ENCODE measurements at regions not wholly inside any gene's neighbourhood (a gene's known extent, or its start where the extent isn't known, plus 50 kb on each side); places are given as distances from the start of the nearest gene placed in this dataset.

DNA sequence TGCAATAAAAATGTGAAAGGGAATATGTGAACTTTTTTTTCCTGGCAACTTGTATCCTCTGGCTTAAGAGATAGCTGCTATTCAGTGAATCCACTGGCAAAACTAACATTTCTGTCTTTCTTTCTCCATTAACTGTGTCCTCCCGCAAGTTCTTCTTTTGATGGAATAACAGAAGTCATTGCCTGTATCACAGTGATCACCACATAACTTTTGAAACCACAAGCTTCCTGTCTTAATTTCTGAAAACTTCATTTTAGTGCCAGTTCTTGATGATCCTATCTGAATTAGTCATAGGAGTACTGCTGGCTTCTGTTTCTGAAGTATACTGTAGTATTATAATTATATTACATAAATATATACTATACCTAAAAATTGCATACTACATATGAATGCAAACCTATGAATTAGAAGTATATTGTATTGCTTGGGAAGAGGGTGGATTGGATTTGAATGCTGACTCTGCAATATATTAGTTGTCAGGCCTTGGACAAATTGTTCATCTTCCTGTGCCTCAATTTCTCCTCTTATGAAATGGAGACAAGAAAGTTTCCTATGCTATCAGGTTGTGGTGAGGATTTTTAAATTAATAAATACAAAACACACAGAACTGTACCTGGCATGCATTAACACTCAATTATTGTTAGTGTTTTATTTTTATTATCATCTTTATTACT, 441.6 kb downstream of the CETN3 start:
- Histone ChIP-seq H3K4me3 (ENCODE audit: insufficient read depth, low read depth, low read length, poor library complexity, severe bottlenecking) (no peak overlapping the region), H3K27ac (ENCODE audit: insufficient read depth, low read length, poor library complexity, severe bottlenecking) (no peak overlapping the region), H3K36me3 (ENCODE audit: control insufficient read depth, insufficient read depth, low read length) (no peaks in the 10 kb centered on the region), H3K4me1 (ENCODE audit: control insufficient read depth, insufficient read depth, low read length, poor library complexity, severe bottlenecking) (no peaks in the 10 kb centered on the region), H3K27me3 (replicated peaks; ENCODE audit: control insufficient read depth, insufficient read depth, low read length, poor library complexity, severe bottlenecking) (no peaks in the 10 kb centered on the region), H3K9me3 (ENCODE audit: control insufficient read depth, low read length) (no peaks in the 10 kb centered on the region)
- no peak for DNase-seq

DNA sequence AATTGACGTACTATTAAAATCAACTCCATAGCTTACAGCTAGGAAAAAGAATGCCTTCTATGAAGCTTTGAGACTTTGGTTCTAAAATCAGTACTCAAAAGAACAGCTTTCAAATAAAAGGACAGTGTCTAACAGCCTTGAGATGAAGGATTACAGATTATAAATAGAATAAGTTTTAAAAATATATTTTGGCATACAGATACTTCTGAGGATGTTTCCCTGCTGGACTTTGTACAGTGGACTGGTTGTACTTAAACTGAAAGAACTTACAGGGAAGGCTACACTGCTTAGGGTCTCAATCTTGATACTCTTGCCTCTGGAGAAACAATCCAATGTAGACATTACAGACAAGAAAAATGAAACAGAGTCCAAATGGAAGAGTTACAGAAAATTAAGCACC, 452.7 kb downstream of the CETN3 start:
- no peak overlapping the region for H3K4me3 ChIP-seq (ENCODE audit: insufficient read depth, low read depth, low read length, poor library complexity, severe bottlenecking)
- DNase-seq, result no peak
- no peaks in the 10 kb centered on the region for H3K4me1 ChIP-seq (ENCODE audit: control insufficient read depth, insufficient read depth, low read length, poor library complexity, severe bottlenecking)

DNA sequence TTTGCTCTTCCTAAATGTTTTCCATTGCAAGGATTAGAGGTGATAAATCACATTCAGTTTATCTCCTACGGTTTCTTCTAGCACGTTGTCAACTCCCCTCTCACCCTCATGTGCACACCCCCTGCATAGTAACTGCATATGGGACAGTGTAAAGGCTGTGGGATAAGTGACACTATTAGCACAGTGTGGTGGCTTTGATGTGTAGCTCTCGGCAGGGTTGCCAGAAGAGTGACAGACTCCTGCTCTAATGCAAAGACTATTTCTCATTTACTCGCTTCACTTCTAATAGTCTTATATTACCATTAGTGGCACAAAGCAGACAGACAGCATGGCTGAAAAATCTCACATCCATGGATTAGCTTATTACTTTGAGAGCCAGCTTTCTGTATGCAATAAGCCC, 454.6 kb downstream of the CETN3 start:
- Histone ChIP-seq H3K27me3 (replicated peaks; ENCODE audit: control insufficient read depth, insufficient read depth, low read length, poor library complexity, severe bottlenecking) (no peaks in the 10 kb centered on the region), H3K27ac (ENCODE audit: insufficient read depth, low read length, poor library complexity, severe bottlenecking) (no peak overlapping the region), H3K36me3 (ENCODE audit: control insufficient read depth, insufficient read depth, low read length) (no peaks in the 10 kb centered on the region), H3K4me3 (ENCODE audit: insufficient read depth, low read depth, low read length, poor library complexity, severe bottlenecking) (no peak overlapping the region), H3K9me3 (ENCODE audit: control insufficient read depth, low read length) (no peaks in the 10 kb centered on the region), H3K4me1 (ENCODE audit: control insufficient read depth, insufficient read depth, low read length, poor library complexity, severe bottlenecking) (no peaks in the 10 kb centered on the region)
- no peak for DNase-seq

More for the DNA sequence above, 452.7 kb downstream of the CETN3 start:
- no peaks in the 10 kb centered on the region for H3K36me3 ChIP-seq (ENCODE audit: control insufficient read depth, insufficient read depth, low read length)
- H3K9me3 ChIP-seq (ENCODE audit: control insufficient read depth, low read length), result no peaks in the 10 kb centered on the region
- H3K27ac ChIP-seq (ENCODE audit: insufficient read depth, low read length, poor library complexity, severe bottlenecking), result no peak overlapping the region
- H3K27me3 ChIP-seq (replicated peaks; ENCODE audit: control insufficient read depth, insufficient read depth, low read length, poor library complexity, severe bottlenecking), result no peaks in the 10 kb centered on the region

DNA sequence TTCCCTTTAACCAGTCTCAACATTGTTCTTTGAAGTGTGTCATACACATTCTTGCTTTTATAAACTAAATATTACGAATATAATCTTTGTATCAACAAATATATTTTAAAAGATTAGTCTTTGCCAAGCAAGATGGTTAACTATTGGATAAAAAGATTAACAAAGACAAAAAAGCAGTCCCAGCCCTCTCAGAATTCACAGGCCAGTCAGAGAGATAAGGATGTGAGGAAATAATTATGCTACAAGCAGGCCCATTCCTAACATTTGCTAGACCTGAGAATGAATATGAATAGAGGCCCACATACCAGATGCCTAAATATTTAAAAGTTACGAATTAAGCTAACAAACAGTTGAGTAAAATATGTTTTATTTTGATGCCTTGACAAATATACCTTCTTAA, 457.7 kb downstream of the CETN3 start:
- H3K4me1 ChIP-seq (ENCODE audit: control insufficient read depth, insufficient read depth, low read length, poor library complexity, severe bottlenecking), result no peaks in the 10 kb centered on the region

DNA sequence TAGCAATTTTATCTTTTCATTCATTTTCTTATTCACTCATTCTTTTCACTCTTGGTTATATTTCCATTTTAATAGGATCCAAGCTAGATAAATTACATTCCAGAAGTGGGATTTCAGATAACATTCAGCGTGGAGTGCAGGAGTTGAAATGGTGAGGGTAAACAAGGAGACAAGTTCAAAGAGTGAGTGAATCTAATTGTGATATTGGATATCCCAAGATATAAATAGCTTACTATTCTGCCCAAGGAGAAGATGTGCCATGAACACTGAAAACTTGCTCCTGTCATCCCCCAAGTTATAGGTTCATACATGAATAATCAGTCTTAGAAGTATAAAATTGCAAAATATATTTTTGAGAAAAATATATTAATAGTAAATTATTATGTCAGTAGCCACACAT, 459.3 kb downstream of the CETN3 start:
- H3K4me3 ChIP-seq (ENCODE audit: insufficient read depth, low read depth, low read length, poor library complexity, severe bottlenecking), result no peak overlapping the region
- H3K27me3 ChIP-seq (replicated peaks; ENCODE audit: control insufficient read depth, insufficient read depth, low read length, poor library complexity, severe bottlenecking), result no peaks in the 10 kb centered on the region
- no peak for DNase-seq
- H3K36me3 ChIP-seq (ENCODE audit: control insufficient read depth, insufficient read depth, low read length), result no peaks in the 10 kb centered on the region
- H3K9me3 ChIP-seq (ENCODE audit: control insufficient read depth, low read length), result no peaks in the 10 kb centered on the region
- H3K4me1 ChIP-seq (ENCODE audit: control insufficient read depth, insufficient read depth, low read length, poor library complexity, severe bottlenecking), result no peaks in the 10 kb centered on the region
- H3K27ac ChIP-seq (ENCODE audit: insufficient read depth, low read length, poor library complexity, severe bottlenecking), result no peak overlapping the region

More for the DNA sequence above, 457.7 kb downstream of the CETN3 start:
- Histone ChIP-seq H3K27me3 (replicated peaks; ENCODE audit: control insufficient read depth, insufficient read depth, low read length, poor library complexity, severe bottlenecking) (no peaks in the 10 kb centered on the region), H3K4me3 (ENCODE audit: insufficient read depth, low read depth, low read length, poor library complexity, severe bottlenecking) (no peak overlapping the region), H3K9me3 (ENCODE audit: control insufficient read depth, low read length) (no peaks in the 10 kb centered on the region), H3K36me3 (ENCODE audit: control insufficient read depth, insufficient read depth, low read length) (no peaks in the 10 kb centered on the region), H3K27ac (ENCODE audit: insufficient read depth, low read length, poor library complexity, severe bottlenecking) (no peak overlapping the region)
- no peak for DNase-seq

DNA sequence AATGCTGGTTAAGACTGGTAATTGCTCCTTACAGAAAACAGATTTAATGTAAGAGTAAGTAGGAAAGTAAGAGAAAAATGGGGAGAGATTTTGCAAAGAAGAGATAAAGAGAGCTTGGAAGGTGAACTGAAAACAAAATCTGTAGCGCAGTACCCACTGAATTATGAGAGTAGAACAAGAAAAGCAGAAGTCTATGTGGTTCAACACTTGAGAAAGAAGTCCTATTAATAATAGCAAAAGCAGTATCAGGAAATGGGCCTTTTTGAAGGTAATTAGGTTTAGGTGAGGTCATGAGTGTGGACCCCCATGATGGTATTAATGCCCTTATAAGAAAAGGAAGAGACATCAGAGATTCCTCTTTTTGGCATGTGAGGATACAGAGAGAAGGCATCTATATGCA, 460.6 kb downstream of the CETN3 start:
- H3K36me3 ChIP-seq (ENCODE audit: control insufficient read depth, insufficient read depth, low read length), result no peaks in the 10 kb centered on the region
- H3K4me1 ChIP-seq (ENCODE audit: control insufficient read depth, insufficient read depth, low read length, poor library complexity, severe bottlenecking), result no peaks in the 10 kb centered on the region
- no peak overlapping the region for H3K4me3 ChIP-seq (ENCODE audit: insufficient read depth, low read depth, low read length, poor library complexity, severe bottlenecking)
- no peak overlapping the region for H3K27ac ChIP-seq (ENCODE audit: insufficient read depth, low read length, poor library complexity, severe bottlenecking)
- no peak for DNase-seq
- no peaks in the 10 kb centered on the region for H3K9me3 ChIP-seq (ENCODE audit: control insufficient read depth, low read length)
- no peaks in the 10 kb centered on the region for H3K27me3 ChIP-seq (replicated peaks; ENCODE audit: control insufficient read depth, insufficient read depth, low read length, poor library complexity, severe bottlenecking)

DNA sequence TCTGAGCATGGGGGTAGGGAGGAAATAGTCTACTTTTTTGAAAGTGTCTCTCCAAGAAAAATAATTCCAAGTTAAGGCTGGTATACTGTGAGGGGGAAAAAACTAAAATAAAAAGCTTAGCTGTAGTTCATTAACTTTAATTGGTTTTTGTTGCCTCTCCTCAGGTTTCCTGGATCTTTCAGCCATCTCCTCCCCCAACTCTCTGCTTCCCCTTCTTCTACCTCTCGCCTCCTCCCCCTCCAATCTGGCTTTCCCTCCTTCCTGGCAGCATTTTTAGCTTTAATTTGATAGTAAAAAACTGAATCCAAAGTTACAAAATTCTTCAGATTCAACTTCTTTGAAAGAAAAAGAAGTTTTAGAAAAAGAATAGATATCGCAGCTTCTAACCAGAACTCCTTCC, 462.6 kb downstream of the CETN3 start:
- no peaks in the 10 kb centered on the region for H3K27me3 ChIP-seq (replicated peaks; ENCODE audit: control insufficient read depth, insufficient read depth, low read length, poor library complexity, severe bottlenecking)
- no peaks in the 10 kb centered on the region for H3K36me3 ChIP-seq (ENCODE audit: control insufficient read depth, insufficient read depth, low read length)
- no peak for DNase-seq
- no peak overlapping the region for H3K27ac ChIP-seq (ENCODE audit: insufficient read depth, low read length, poor library complexity, severe bottlenecking)
- H3K4me3 ChIP-seq (ENCODE audit: insufficient read depth, low read depth, low read length, poor library complexity, severe bottlenecking), result no peak overlapping the region
- no peaks in the 10 kb centered on the region for H3K9me3 ChIP-seq (ENCODE audit: control insufficient read depth, low read length)
- H3K4me1 ChIP-seq (ENCODE audit: control insufficient read depth, insufficient read depth, low read length, poor library complexity, severe bottlenecking), result no peaks in the 10 kb centered on the region

DNA sequence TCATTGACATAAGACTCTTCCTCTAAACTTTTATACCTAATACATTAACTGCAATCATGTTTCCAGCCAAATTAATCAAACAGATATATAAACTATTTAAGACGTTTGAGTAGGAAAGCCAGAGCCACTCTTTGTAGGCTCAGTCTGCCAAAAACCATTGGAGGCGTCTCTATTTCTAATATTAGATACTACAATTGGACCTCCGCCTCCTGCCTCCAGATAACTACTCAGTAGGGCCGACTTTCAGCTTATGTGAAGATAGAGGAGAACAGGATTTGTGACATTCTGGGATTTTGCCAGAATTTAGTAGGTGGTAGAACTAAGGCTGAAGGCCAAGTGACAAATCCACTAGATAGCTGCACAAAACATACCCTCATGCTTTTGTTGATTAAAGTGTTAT, 463.0 kb downstream of the CETN3 start:
- no peak for DNase-seq
- Histone ChIP-seq H3K4me3 (ENCODE audit: insufficient read depth, low read depth, low read length, poor library complexity, severe bottlenecking) (no peak overlapping the region), H3K27ac (ENCODE audit: insufficient read depth, low read length, poor library complexity, severe bottlenecking) (no peak overlapping the region), H3K36me3 (ENCODE audit: control insufficient read depth, insufficient read depth, low read length) (no peaks in the 10 kb centered on the region), H3K9me3 (ENCODE audit: control insufficient read depth, low read length) (no peaks in the 10 kb centered on the region), H3K4me1 (ENCODE audit: control insufficient read depth, insufficient read depth, low read length, poor library complexity, severe bottlenecking) (no peaks in the 10 kb centered on the region), H3K27me3 (replicated peaks; ENCODE audit: control insufficient read depth, insufficient read depth, low read length, poor library complexity, severe bottlenecking) (no peaks in the 10 kb centered on the region)

DNA sequence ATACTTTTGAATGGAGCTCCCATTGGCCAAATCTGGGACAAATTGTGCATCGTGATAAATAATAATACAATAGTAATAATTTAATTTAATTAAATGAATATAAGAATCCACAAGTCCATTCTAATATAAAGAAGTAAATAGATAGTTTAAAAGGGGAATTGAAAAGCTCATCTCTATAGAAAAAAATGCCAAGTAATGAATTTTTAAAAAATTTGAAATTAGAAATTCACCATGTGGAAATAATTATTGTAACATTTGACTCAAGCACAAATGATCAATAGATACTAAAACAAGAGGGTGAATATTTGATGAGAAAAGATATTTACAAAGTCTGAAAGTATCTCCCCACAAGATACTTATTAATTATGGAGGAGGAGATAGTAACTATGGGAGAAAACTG, 467.4 kb downstream of the CETN3 start:
- no peaks in the 10 kb centered on the region for H3K36me3 ChIP-seq (ENCODE audit: control insufficient read depth, insufficient read depth, low read length)
- no peak for DNase-seq
- H3K9me3 ChIP-seq (ENCODE audit: control insufficient read depth, low read length), result no peaks in the 10 kb centered on the region

DNA sequence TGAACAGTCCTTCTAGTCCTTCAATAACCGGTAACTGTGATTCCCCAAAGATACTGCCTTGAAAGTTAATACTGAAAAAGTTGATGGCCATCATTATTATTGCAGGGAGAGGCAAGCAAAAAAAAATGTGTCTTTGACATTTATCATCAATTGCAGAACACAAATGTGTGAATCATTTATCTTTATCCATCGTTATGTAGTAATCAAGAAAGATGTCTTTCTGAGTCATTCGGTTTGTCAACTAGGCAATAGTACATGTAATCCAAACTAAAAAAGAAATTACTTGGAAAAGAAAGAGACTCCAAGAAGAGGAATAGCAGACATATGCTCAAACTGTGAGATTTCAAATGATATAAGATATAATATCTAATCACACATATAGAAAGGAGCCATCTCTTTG, 473.0 kb downstream of the CETN3 start:
- Histone ChIP-seq H3K4me1 (ENCODE audit: control insufficient read depth, insufficient read depth, low read length, poor library complexity, severe bottlenecking) (no peaks in the 10 kb centered on the region), H3K27me3 (replicated peaks; ENCODE audit: control insufficient read depth, insufficient read depth, low read length, poor library complexity, severe bottlenecking) (no peaks in the 10 kb centered on the region), H3K9me3 (ENCODE audit: control insufficient read depth, low read length) (no peaks in the 10 kb centered on the region), H3K27ac (ENCODE audit: insufficient read depth, low read length, poor library complexity, severe bottlenecking) (no peak overlapping the region), H3K4me3 (ENCODE audit: insufficient read depth, low read depth, low read length, poor library complexity, severe bottlenecking) (no peak overlapping the region), H3K36me3 (ENCODE audit: control insufficient read depth, insufficient read depth, low read length) (no peaks in the 10 kb centered on the region)
- DNase-seq, result no peak

More for the DNA sequence above, 467.4 kb downstream of the CETN3 start:
- H3K27ac ChIP-seq (ENCODE audit: insufficient read depth, low read length, poor library complexity, severe bottlenecking), result no peak overlapping the region
- H3K4me3 ChIP-seq (ENCODE audit: insufficient read depth, low read depth, low read length, poor library complexity, severe bottlenecking), result no peak overlapping the region
- H3K27me3 ChIP-seq (replicated peaks; ENCODE audit: control insufficient read depth, insufficient read depth, low read length, poor library complexity, severe bottlenecking), result no peaks in the 10 kb centered on the region
- H3K4me1 ChIP-seq (ENCODE audit: control insufficient read depth, insufficient read depth, low read length, poor library complexity, severe bottlenecking), result no peaks in the 10 kb centered on the region

Data from effector memory CD4-positive, alpha-beta T cell (primary cell).